ENCODE measurements at regions not wholly inside any gene's neighbourhood (a gene's known extent, or its start where the extent isn't known, plus 50 kb on each side); places are given as distances from the start of the nearest gene placed in this dataset.
A peak's percentile ranks its signal among the peaks of the same experiment; 100 is the strongest.
"Not testable (repeated sequence)": the region's sequence is repeated elsewhere in the genome, so short reads cannot be mapped to it uniquely, and the experiment has no call there.

- 69 to 73% methylated on average over 1 of the region's 1 CpG for WGBS, 2 experiments
- Histone ChIP-seq H3K36me3 (ENCODE audit: control insufficient read depth, insufficient read depth, low read length) (no peaks in the 10 kb centered on the region), H3K9me3 (ENCODE audit: control insufficient read depth, low read length) (peaks cover 2% of the 10 kb centered on the region), H3K27ac (ENCODE audit: insufficient read depth, low read depth, low read length, poor library complexity, severe bottlenecking) (peak overlapping the region; percentile 50), H3K4me3 (ENCODE audit: insufficient read depth, low read depth, low read length) (no peak overlapping the region), H3K4me1 (ENCODE audit: control insufficient read depth, insufficient read depth, low read length) (no peaks in the 10 kb centered on the region), H3K27me3 (ENCODE audit: control insufficient read depth, insufficient read depth, low read length, poor library complexity, severe bottlenecking) (no peaks in the 10 kb centered on the region)
Measured at GRCh38 chr2:193409951-193410350, 1215.2 kb upstream of the TMEFF2 start.

- no peaks in the 10 kb centered on the region for H3K27me3 ChIP-seq (ENCODE audit: control insufficient read depth, insufficient read depth, low read length, poor library complexity, severe bottlenecking)
- H3K36me3 ChIP-seq (ENCODE audit: control insufficient read depth, insufficient read depth, low read length), result no peaks in the 10 kb centered on the region
- H3K9me3 ChIP-seq (ENCODE audit: control insufficient read depth, low read length), result no peaks in the 10 kb centered on the region
- no peak overlapping the region for H3K27ac ChIP-seq (ENCODE audit: insufficient read depth, low read depth, low read length, poor library complexity, severe bottlenecking)
- H3K4me1 ChIP-seq (ENCODE audit: control insufficient read depth, insufficient read depth, low read length), result no peaks in the 10 kb centered on the region
- no peak overlapping the region for H3K4me3 ChIP-seq (ENCODE audit: insufficient read depth, low read depth, low read length)
- 53% methylated on average over 2 of the region's 2 CpGs for WGBS, 2 experiments
Measured at GRCh38 chr2:193382583-193382982, 1187.8 kb upstream of the TMEFF2 start.

GRCh38 chr2:193377789-193378188 is 1183.1 kb upstream of the TMEFF2 start:
- Histone ChIP-seq H3K36me3 (ENCODE audit: control insufficient read depth, insufficient read depth, low read length) (no peaks in the 10 kb centered on the region), H3K27me3 (ENCODE audit: control insufficient read depth, insufficient read depth, low read length, poor library complexity, severe bottlenecking) (no peaks in the 10 kb centered on the region), H3K9me3 (ENCODE audit: control insufficient read depth, low read length) (no peaks in the 10 kb centered on the region), H3K27ac (ENCODE audit: insufficient read depth, low read depth, low read length, poor library complexity, severe bottlenecking) (no peak overlapping the region), H3K4me3 (ENCODE audit: insufficient read depth, low read depth, low read length) (no peak overlapping the region), H3K4me1 (ENCODE audit: control insufficient read depth, insufficient read depth, low read length) (no peaks in the 10 kb centered on the region)

GRCh38 chr2:193373120-193373519 is 1178.4 kb upstream of the TMEFF2 start:
- Histone ChIP-seq H3K9me3 (ENCODE audit: control insufficient read depth, low read length) (no peaks in the 10 kb centered on the region), H3K36me3 (ENCODE audit: control insufficient read depth, insufficient read depth, low read length) (no peaks in the 10 kb centered on the region), H3K27ac (ENCODE audit: insufficient read depth, low read depth, low read length, poor library complexity, severe bottlenecking) (no peak overlapping the region), H3K4me1 (ENCODE audit: control insufficient read depth, insufficient read depth, low read length) (no peaks in the 10 kb centered on the region), H3K27me3 (ENCODE audit: control insufficient read depth, insufficient read depth, low read length, poor library complexity, severe bottlenecking) (no peaks in the 10 kb centered on the region), H3K4me3 (ENCODE audit: insufficient read depth, low read depth, low read length) (no peak overlapping the region)
- WGBS, 2 experiments, result 100% methylated on average over 2 of the region's 3 CpGs; no CpG with 5 or more reads in 1 of the 2 experiments

GRCh38 chr2:193371200-193371599 is 1176.5 kb upstream of the TMEFF2 start:
- H3K9me3 ChIP-seq (ENCODE audit: control insufficient read depth, low read length), result no peaks in the 10 kb centered on the region
- H3K4me1 ChIP-seq (ENCODE audit: control insufficient read depth, insufficient read depth, low read length), result no peaks in the 10 kb centered on the region
- H3K4me3 ChIP-seq (ENCODE audit: insufficient read depth, low read depth, low read length), result no peak overlapping the region
- H3K36me3 ChIP-seq (ENCODE audit: control insufficient read depth, insufficient read depth, low read length), result no peaks in the 10 kb centered on the region
- 85 to 87% methylated on average over 6 to 7 of the region's 7 CpGs for WGBS, 2 experiments
- H3K27me3 ChIP-seq (ENCODE audit: control insufficient read depth, insufficient read depth, low read length, poor library complexity, severe bottlenecking), result no peaks in the 10 kb centered on the region
- no peak overlapping the region for H3K27ac ChIP-seq (ENCODE audit: insufficient read depth, low read depth, low read length, poor library complexity, severe bottlenecking)

- no peaks in the 10 kb centered on the region for H3K4me1 ChIP-seq (ENCODE audit: control insufficient read depth, insufficient read depth, low read length)
- H3K4me3 ChIP-seq (ENCODE audit: insufficient read depth, low read depth, low read length), result no peak overlapping the region
- H3K9me3 ChIP-seq (ENCODE audit: control insufficient read depth, low read length), result no peaks in the 10 kb centered on the region
- no peak overlapping the region for H3K27ac ChIP-seq (ENCODE audit: insufficient read depth, low read depth, low read length, poor library complexity, severe bottlenecking)
- H3K36me3 ChIP-seq (ENCODE audit: control insufficient read depth, insufficient read depth, low read length), result no peaks in the 10 kb centered on the region
- H3K27me3 ChIP-seq (ENCODE audit: control insufficient read depth, insufficient read depth, low read length, poor library complexity, severe bottlenecking), result no peaks in the 10 kb centered on the region
Measured at GRCh38 chr2:193368615-193369014, 1173.9 kb upstream of the TMEFF2 start.

- no peaks in the 10 kb centered on the region for H3K9me3 ChIP-seq (ENCODE audit: control insufficient read depth, low read length)
- no peaks in the 10 kb centered on the region for H3K27me3 ChIP-seq (ENCODE audit: control insufficient read depth, insufficient read depth, low read length, poor library complexity, severe bottlenecking)
- no peak overlapping the region for H3K4me3 ChIP-seq (ENCODE audit: insufficient read depth, low read depth, low read length)
- WGBS, 2 experiments, result 91 to 92% methylated on average over 4 of the region's 4 CpGs
- H3K4me1 ChIP-seq (ENCODE audit: control insufficient read depth, insufficient read depth, low read length), result no peaks in the 10 kb centered on the region
- no peak overlapping the region for H3K27ac ChIP-seq (ENCODE audit: insufficient read depth, low read depth, low read length, poor library complexity, severe bottlenecking)
- H3K36me3 ChIP-seq (ENCODE audit: control insufficient read depth, insufficient read depth, low read length), result no peaks in the 10 kb centered on the region
Measured at GRCh38 chr2:193357508-193357907, 1162.8 kb upstream of the TMEFF2 start.

- H3K9me3 ChIP-seq (ENCODE audit: control insufficient read depth, low read length); H3K36me3 ChIP-seq (ENCODE audit: control insufficient read depth, insufficient read depth, low read length); H3K27ac ChIP-seq (ENCODE audit: insufficient read depth, low read depth, low read length, poor library complexity, severe bottlenecking); H3K27me3 ChIP-seq (ENCODE audit: control insufficient read depth, insufficient read depth, low read length, poor library complexity, severe bottlenecking); H3K4me1 ChIP-seq (ENCODE audit: control insufficient read depth, insufficient read depth, low read length); H3K4me3 ChIP-seq (ENCODE audit: insufficient read depth, low read depth, low read length): not testable (repeated sequence)
- WGBS, 2 experiments, result 94 to 96% methylated on average over 10 to 11 of the region's 13 CpGs
Measured at GRCh38 chr2:193352665-193353242, 1158.0 kb upstream of the TMEFF2 start.

- H3K9me3 ChIP-seq (ENCODE audit: control insufficient read depth, low read length), result no peaks in the 10 kb centered on the region
- H3K4me3 ChIP-seq (ENCODE audit: insufficient read depth, low read depth, low read length), result no peak overlapping the region
- H3K27me3 ChIP-seq (ENCODE audit: control insufficient read depth, insufficient read depth, low read length, poor library complexity, severe bottlenecking), result no peaks in the 10 kb centered on the region
- H3K36me3 ChIP-seq (ENCODE audit: control insufficient read depth, insufficient read depth, low read length), result no peaks in the 10 kb centered on the region
- 92 to 97% methylated on average over 2 of the region's 2 CpGs for WGBS, 2 experiments
- H3K4me1 ChIP-seq (ENCODE audit: control insufficient read depth, insufficient read depth, low read length), result no peaks in the 10 kb centered on the region
- H3K27ac ChIP-seq (ENCODE audit: insufficient read depth, low read depth, low read length, poor library complexity, severe bottlenecking), result no peak overlapping the region
Measured at GRCh38 chr2:193350509-193350908, 1155.8 kb upstream of the TMEFF2 start.

GRCh38 chr2:193349642-193350041 is 1154.9 kb upstream of the TMEFF2 start:
- Histone ChIP-seq H3K4me1 (ENCODE audit: control insufficient read depth, insufficient read depth, low read length) (no peaks in the 10 kb centered on the region), H3K36me3 (ENCODE audit: control insufficient read depth, insufficient read depth, low read length) (no peaks in the 10 kb centered on the region), H3K27ac (ENCODE audit: insufficient read depth, low read depth, low read length, poor library complexity, severe bottlenecking) (no peak overlapping the region), H3K27me3 (ENCODE audit: control insufficient read depth, insufficient read depth, low read length, poor library complexity, severe bottlenecking) (no peaks in the 10 kb centered on the region), H3K4me3 (ENCODE audit: insufficient read depth, low read depth, low read length) (no peak overlapping the region), H3K9me3 (ENCODE audit: control insufficient read depth, low read length) (no peaks in the 10 kb centered on the region)
- WGBS, 2 experiments, result 100% methylated on average over 1 of the region's 1 CpG

GRCh38 chr2:193348055-193348454 is 1153.3 kb upstream of the TMEFF2 start:
- H3K27me3 ChIP-seq (ENCODE audit: control insufficient read depth, insufficient read depth, low read length, poor library complexity, severe bottlenecking), result no peaks in the 10 kb centered on the region
- H3K9me3 ChIP-seq (ENCODE audit: control insufficient read depth, low read length), result no peaks in the 10 kb centered on the region
- 81 to 96% methylated on average over 2 of the region's 2 CpGs for WGBS, 2 experiments
- no peaks in the 10 kb centered on the region for H3K36me3 ChIP-seq (ENCODE audit: control insufficient read depth, insufficient read depth, low read length)
- H3K4me1 ChIP-seq (ENCODE audit: control insufficient read depth, insufficient read depth, low read length), result no peaks in the 10 kb centered on the region
- no peak overlapping the region for H3K4me3 ChIP-seq (ENCODE audit: insufficient read depth, low read depth, low read length)
- no peak overlapping the region for H3K27ac ChIP-seq (ENCODE audit: insufficient read depth, low read depth, low read length, poor library complexity, severe bottlenecking)
